SU-DHL-6 (cell line): ENCODE measurements at regions not wholly inside any gene's neighbourhood (a gene's known extent, or its start where the extent isn't known, plus 50 kb on each side); places are given as distances from the start of the nearest gene placed in this dataset.

ENCODE experiments used
- H2AFZ ChIP-seq: fragments of 200-600 bp; sonication (generic); 2 replicates; pipeline ENCODE4 v1.6.1; 2014; ENCODE audit warnings: low read depth, mild to moderate bottlenecking, moderate library complexity, mixed read lengths, antibody characterized with exemption, low read length; ENCODE audit not compliant: severe bottlenecking
- H3F3A ChIP-seq: fragments of 200-600 bp; shearing (Covaris generic); 2 replicates; pipeline ENCODE4 v1.6.0; 2016; ENCODE audit warnings: antibody characterized with exemption, mild to moderate bottlenecking; ENCODE audit not compliant: insufficient read depth
- H3K27ac ChIP-seq: fragments of 200-600 bp; sonication (generic); 2 replicates; pipeline ENCODE4 v1.5.1; 2016; ENCODE audit warnings: low read depth, mild to moderate bottlenecking, low read length, moderate library complexity, mixed read lengths
- H3K27me3 ChIP-seq: fragments of 200-600 bp; sonication (generic), shearing (Covaris generic); 2 replicates; pipeline ENCODE4 v1.6.0; 2014; ENCODE audit warnings: mild to moderate bottlenecking, low read length
- H3K36me3 ChIP-seq: fragments of 200-600 bp; sonication (generic); 2 replicates; pipeline ENCODE4 v1.6.1; 2014; ENCODE audit warnings: mild to moderate bottlenecking, low read length, mixed read lengths
- H3K4me2 ChIP-seq: fragments of 300-600, 200-600 bp; shearing (Covaris generic), sonication (generic); 2 replicates; pipeline ENCODE4 v1.6.0; 2014; ENCODE audit warnings: low read length, low read depth, mild to moderate bottlenecking; ENCODE audit not compliant: poor library complexity, severe bottlenecking
- H3K4me3 ChIP-seq: fragments of 200-600 bp; sonication (generic); 2 replicates; pipeline ENCODE4 v1.5.1; 2014; ENCODE audit warnings: antibody characterized with exemption, low read length, mild to moderate bottlenecking, mixed read lengths; ENCODE audit not compliant: insufficient read depth, poor library complexity, severe bottlenecking
- H3K79me2 ChIP-seq: fragments of 200-600 bp; sonication (generic); 2 replicates; pipeline ENCODE4 v1.6.1; 2014; ENCODE audit warnings: mild to moderate bottlenecking, low read length, moderate library complexity; ENCODE audit not compliant: insufficient read depth
- H3K9ac ChIP-seq: fragments of 200-600 bp; sonication (generic); 2 replicates; pipeline ENCODE4 v1.7.0; 2014; ENCODE audit warnings: mild to moderate bottlenecking, low read length
- H3K9me2 ChIP-seq: fragments of 200-600 bp; sonication (generic); replicated peaks from 2 replicates; pipeline ENCODE4 v1.6.1; 2014; ENCODE audit warnings: low read length; ENCODE audit not compliant: insufficient read depth
- H3K9me3 ChIP-seq: fragments of 200-600 bp; sonication (generic); 2 replicates; pipeline ENCODE4 v1.6.1; 2014; ENCODE audit warnings: low read length, mixed read lengths; ENCODE audit not compliant: insufficient read depth
- H4K20me1 ChIP-seq: fragments of 200-600 bp; sonication (generic); 2 replicates; pipeline ENCODE4 v1.6.1; 2014; ENCODE audit warnings: low read depth, mild to moderate bottlenecking, antibody characterized with exemption, low read length, moderate library complexity, mixed read lengths
- EZH2phosphoT487 ChIP-seq: fragments of 200-600 bp; sonication (generic), shearing (Covaris generic); conservative IDR thresholded peaks from 2 replicates; pipeline ENCODE4 v1.6.1; 2018; ENCODE audit warnings: mild to moderate bottlenecking, antibody characterized with exemption, low read length, moderate library complexity, mixed read lengths
- TF ChIP-seq, protein P1 (sequence below): fragments of 200-600 bp; sonication (generic); IDR thresholded peaks from one replicate; pipeline ENCODE4 v1.5.1; 2017; ENCODE audit warnings: antibody characterized with exemption, mild to moderate bottlenecking, low read length, moderate library complexity; ENCODE audit not compliant: insufficient read depth, poor library complexity, severe bottlenecking

DNA sequence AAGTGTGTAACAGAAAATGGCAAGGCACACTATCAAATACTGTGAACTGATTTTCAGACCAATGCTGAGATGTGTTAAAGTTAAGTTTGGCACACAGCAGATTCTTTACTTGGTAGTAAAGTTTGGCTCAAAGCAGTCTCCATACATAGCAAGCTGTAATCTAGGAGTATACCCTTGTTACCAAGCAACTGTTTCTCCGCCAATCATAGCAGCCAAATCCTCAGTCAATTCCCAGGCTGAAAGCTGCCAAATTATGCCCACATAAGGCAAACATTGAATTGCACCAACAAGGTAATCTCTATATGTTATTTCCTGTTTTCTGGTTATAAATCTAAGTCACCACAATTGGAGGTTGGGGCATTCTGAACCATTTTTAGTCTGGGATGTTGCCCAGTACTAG is 345.7 kb downstream of the DEPDC1B start:
- no peaks in the 10 kb centered on the region for H3K9me3 ChIP-seq
- H3K9ac ChIP-seq = no peak overlapping the region
- H3K4me2 ChIP-seq = no peak overlapping the region
- H3K79me2 ChIP-seq = no peaks in the 10 kb centered on the region
- no peak overlapping the region for H3K4me3 ChIP-seq
- no peaks in the 10 kb centered on the region for H3K36me3 ChIP-seq
- H3F3A ChIP-seq = no peaks in the 10 kb centered on the region
- TF ChIP-seq, protein P1, sequence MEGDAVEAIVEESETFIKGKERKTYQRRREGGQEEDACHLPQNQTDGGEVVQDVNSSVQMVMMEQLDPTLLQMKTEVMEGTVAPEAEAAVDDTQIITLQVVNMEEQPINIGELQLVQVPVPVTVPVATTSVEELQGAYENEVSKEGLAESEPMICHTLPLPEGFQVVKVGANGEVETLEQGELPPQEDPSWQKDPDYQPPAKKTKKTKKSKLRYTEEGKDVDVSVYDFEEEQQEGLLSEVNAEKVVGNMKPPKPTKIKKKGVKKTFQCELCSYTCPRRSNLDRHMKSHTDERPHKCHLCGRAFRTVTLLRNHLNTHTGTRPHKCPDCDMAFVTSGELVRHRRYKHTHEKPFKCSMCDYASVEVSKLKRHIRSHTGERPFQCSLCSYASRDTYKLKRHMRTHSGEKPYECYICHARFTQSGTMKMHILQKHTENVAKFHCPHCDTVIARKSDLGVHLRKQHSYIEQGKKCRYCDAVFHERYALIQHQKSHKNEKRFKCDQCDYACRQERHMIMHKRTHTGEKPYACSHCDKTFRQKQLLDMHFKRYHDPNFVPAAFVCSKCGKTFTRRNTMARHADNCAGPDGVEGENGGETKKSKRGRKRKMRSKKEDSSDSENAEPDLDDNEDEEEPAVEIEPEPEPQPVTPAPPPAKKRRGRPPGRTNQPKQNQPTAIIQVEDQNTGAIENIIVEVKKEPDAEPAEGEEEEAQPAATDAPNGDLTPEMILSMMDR = no peak
- no peak overlapping the region for H2AFZ ChIP-seq
- no peaks in the 10 kb centered on the region for H3K9me2 ChIP-seq
- H3K27ac ChIP-seq = no peak overlapping the region
- no peaks in the 10 kb centered on the region for H4K20me1 ChIP-seq
- no peaks in the 10 kb centered on the region for H3K27me3 ChIP-seq

DNA sequence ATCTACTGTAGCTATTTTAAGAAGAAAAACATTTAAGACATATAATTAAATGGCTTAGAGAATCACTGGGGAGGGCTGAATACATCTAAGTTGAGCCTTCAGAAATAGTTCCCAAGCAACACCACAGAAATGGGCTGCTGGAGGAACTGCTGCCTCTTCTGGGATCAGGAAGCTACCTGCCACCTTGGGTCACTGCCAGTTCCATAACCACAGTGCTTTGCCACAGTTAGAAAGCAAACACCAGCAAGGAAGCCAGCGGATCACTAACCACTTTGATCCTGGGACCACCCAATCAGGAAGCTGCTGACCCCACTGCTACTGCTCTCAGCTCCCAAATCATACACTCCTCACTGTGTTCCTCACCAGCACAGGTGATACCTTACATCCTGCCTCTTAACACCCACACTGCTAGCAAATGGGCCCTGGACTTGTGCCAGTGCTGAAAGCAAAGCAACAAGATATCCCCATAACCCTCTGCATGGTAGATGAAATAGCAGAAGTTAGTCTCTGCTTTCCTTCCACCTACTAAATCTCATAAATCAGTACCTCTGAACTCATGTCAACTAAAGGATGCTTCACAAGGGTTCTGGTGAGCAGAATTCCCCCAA is 346.9 kb downstream of the DEPDC1B start:
- no peak overlapping the region for H2AFZ ChIP-seq
- no peaks in the 10 kb centered on the region for H3K36me3 ChIP-seq
- H3K9ac ChIP-seq = no peak overlapping the region
- no peak overlapping the region for H3K4me3 ChIP-seq
- H3K9me2 ChIP-seq = no peaks in the 10 kb centered on the region
- H3K27ac ChIP-seq = no peak overlapping the region
- no peaks in the 10 kb centered on the region for H3K27me3 ChIP-seq
- H3F3A ChIP-seq = no peaks in the 10 kb centered on the region
- no peaks in the 10 kb centered on the region for H3K9me3 ChIP-seq
- TF ChIP-seq, protein P1 = no peak
- no peak for TF ChIP-seq EZH2phosphoT487
- no peaks in the 10 kb centered on the region for H4K20me1 ChIP-seq
- H3K4me2 ChIP-seq = no peak overlapping the region
- H3K79me2 ChIP-seq = no peaks in the 10 kb centered on the region

DNA sequence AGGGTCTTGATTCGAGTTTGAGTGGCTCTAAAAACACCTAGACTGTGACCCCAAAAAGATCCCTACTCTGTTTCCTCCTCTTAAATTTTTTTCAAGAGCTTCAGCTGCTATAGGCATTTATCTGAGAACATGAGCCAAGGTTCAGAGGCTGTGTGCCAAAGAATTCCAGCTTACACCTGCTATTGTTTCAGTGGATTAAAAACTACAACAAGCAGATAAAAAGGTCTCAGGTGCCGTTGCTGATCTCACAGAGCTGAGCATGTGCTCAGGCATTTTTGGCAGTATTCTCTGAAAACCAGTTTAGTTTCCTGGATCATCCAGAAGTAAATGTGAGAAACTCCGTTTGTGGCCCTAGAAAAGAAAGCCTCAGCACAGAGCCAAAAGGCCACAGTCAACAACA is 349.2 kb downstream of the DEPDC1B start:
- H3K9me3 ChIP-seq = no peaks in the 10 kb centered on the region
- H3F3A ChIP-seq = no peaks in the 10 kb centered on the region
- H2AFZ ChIP-seq = no peak overlapping the region
- TF ChIP-seq, protein P1 = no peak
- TF ChIP-seq EZH2phosphoT487 = no peak
- no peak overlapping the region for H3K4me2 ChIP-seq
- no peaks in the 10 kb centered on the region for H3K9me2 ChIP-seq
- no peaks in the 10 kb centered on the region for H3K27me3 ChIP-seq
- no peaks in the 10 kb centered on the region for H3K36me3 ChIP-seq
- H3K79me2 ChIP-seq = no peaks in the 10 kb centered on the region
- H4K20me1 ChIP-seq = no peaks in the 10 kb centered on the region
- H3K27ac ChIP-seq = no peak overlapping the region
- H3K9ac ChIP-seq = no peak overlapping the region
- H3K4me3 ChIP-seq = no peak overlapping the region
